Keratinocyte (primary cell): ENCODE measurements at regions not wholly inside any gene's neighbourhood (a gene's known extent, or its start where the extent isn't known, plus 50 kb on each side); places are given as distances from the start of the nearest gene placed in this dataset.

Experiments
- EZH2 ChIP-seq: IDR thresholded peaks from one replicate; pipeline ENCODE4 v1.6.1; 2012; ENCODE audit warnings: inconsistent platforms, mild to moderate bottlenecking, low read length, moderate library complexity
- TF ChIP-seq, protein P1 (sequence below), 3 experiments: IDR thresholded peaks in 1 of 3; conservative IDR thresholded peaks in 1 of 3; optimal IDR thresholded peaks in 1 of 3; 2 replicates in 2 of 3; 3 replicates in 1 of 3; pipeline versions ENCODE3 to v1.5.1; 2011; ENCODE audit warnings: low read length in 3 of 3, mild to moderate bottlenecking in 3 of 3, moderate library complexity in 2 of 3, control low read depth in 1 of 3, inconsistent platforms in 1 of 3; ENCODE audit not compliant: insufficient read depth in 2 of 3; ENCODE audit errors: extremely low read depth in 1 of 3

DNA sequence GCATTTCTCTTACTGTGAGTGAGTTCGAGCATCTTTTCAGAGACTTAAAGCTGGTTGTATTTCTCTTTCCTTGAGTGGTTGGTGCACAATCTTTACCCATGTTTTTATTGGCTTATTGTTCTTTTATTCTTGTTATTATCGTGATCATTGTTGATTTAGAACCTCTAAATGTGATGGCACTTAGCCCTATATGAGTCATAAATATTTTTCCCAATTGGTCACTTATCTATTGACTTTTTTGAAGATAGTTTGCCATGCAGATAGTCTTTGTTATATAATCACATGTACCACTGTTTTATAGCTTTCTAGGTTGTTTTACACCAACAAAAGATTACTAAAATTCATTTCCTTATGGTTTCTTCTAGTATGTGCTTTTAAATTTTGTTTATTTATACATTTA lies 70.6 kb upstream of the KCNK12 start:
- TF ChIP-seq, protein P1, sequence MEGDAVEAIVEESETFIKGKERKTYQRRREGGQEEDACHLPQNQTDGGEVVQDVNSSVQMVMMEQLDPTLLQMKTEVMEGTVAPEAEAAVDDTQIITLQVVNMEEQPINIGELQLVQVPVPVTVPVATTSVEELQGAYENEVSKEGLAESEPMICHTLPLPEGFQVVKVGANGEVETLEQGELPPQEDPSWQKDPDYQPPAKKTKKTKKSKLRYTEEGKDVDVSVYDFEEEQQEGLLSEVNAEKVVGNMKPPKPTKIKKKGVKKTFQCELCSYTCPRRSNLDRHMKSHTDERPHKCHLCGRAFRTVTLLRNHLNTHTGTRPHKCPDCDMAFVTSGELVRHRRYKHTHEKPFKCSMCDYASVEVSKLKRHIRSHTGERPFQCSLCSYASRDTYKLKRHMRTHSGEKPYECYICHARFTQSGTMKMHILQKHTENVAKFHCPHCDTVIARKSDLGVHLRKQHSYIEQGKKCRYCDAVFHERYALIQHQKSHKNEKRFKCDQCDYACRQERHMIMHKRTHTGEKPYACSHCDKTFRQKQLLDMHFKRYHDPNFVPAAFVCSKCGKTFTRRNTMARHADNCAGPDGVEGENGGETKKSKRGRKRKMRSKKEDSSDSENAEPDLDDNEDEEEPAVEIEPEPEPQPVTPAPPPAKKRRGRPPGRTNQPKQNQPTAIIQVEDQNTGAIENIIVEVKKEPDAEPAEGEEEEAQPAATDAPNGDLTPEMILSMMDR (optimal IDR thresholded peaks at IDR 0.05 in 1 of 3, IDR thresholded peaks at IDR 0.05 in 1 of 3, conservative IDR thresholded peaks at IDR 0.05 in 1 of 3; ENCODE audit: extremely low read depth in 1 of 3, insufficient read depth in 2 of 3, low read length in 3 of 3) = no peak
- TF ChIP-seq EZH2 = no peak
